ENCODE measurements at regions not wholly inside any gene's neighbourhood (a gene's known extent, or its start where the extent isn't known, plus 50 kb on each side); places are given as distances from the start of the nearest gene placed in this dataset.

DNA sequence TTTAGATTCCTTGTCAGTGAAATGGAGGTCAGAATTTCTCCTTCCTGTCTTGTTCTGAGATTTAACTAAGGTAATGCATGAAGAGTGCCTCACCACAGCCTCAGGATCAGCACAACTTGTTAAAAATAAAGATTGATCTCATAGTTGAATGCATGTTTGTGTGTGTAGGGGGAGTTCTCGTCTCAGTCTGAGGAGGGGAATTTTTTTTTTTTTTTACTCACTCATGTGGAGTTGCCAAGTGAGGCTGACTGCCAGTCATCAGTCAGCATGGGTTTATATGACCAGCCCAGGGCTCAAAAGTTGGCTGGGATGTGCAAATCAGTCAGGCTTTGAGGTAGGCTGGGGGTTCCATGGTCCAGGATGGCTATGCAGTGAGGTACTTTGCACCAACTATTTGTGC, 113.2 kb downstream of the FANCF start:
- intact Hi-C loops (cut with micrococcal nuclease; ENCODE audit: unreplicated experiment): no loop called here
- no peaks in the 10 kb centered on the region for H3K36me3 ChIP-seq (ENCODE audit: control insufficient read depth, insufficient read depth, low read length)
- no peaks in the 10 kb centered on the region for H3K27me3 Mint-ChIP-seq (ENCODE audit: insufficient read depth, unreplicated experiment)
- H3K4me3 ChIP-seq (ENCODE audit: low read depth, low read length): no peak overlapping the region
- H3K27me3 ChIP-seq (replicated peaks; ENCODE audit: control insufficient read depth, insufficient read depth, low read length): no peaks in the 10 kb centered on the region
- no peak overlapping the region for H3K4me3 Mint-ChIP-seq (ENCODE audit: unreplicated experiment)
- 0 out of 2 replicates have a peak, but pooled peaks cover 3% of the 10 kb centered on the region for H3K4me1 ChIP-seq
- no peaks in the 10 kb centered on the region for H3K9me3 Mint-ChIP-seq (ENCODE audit: unreplicated experiment)
- TF ChIP-seq CTCF (IDR thresholded peaks at IDR 0.05; ENCODE audit: insufficient read depth in 1 of 2, low read depth in 1 of 2, low read length in 1 of 2, severe bottlenecking in 1 of 2, unreplicated experiment in 1 of 2): no peak
- no peak for DNase-seq
- H3K27ac Mint-ChIP-seq (ENCODE audit: unreplicated experiment): no peak overlapping the region
- BruUV-seq (replicated peaks): no TSS peak
- no peaks in the 10 kb centered on the region for H3K4me1 Mint-ChIP-seq (ENCODE audit: low read depth, unreplicated experiment)
- no peaks in the 10 kb centered on the region for H3K36me3 Mint-ChIP-seq (ENCODE audit: insufficient read depth, unreplicated experiment)
- ChIA-PET CTCF (no interaction called here), POLR2A (no interaction called here)
- H3K9me3 ChIP-seq: 0 out of 2 replicates have a peak, but pooled peaks cover 3% of the 10 kb centered on the region

- H3K36me3 Mint-ChIP-seq (ENCODE audit: insufficient read depth, unreplicated experiment): no peaks in the 10 kb centered on the region
- H3K9me3 ChIP-seq: no peaks in the 10 kb centered on the region
- H3K4me3 Mint-ChIP-seq (ENCODE audit: unreplicated experiment): no peak overlapping the region
- H3K36me3 ChIP-seq (ENCODE audit: control insufficient read depth, insufficient read depth, low read length): no peaks in the 10 kb centered on the region
- no peak overlapping the region for H3K4me3 ChIP-seq (ENCODE audit: low read depth, low read length)
- no peaks in the 10 kb centered on the region for H3K27me3 ChIP-seq (replicated peaks; ENCODE audit: control insufficient read depth, insufficient read depth, low read length)
- ChIA-PET POLR2A (no interaction called here), CTCF (no interaction called here)
- no peak for TF ChIP-seq CTCF (IDR thresholded peaks at IDR 0.05; ENCODE audit: insufficient read depth in 1 of 2, low read depth in 1 of 2, low read length in 1 of 2, severe bottlenecking in 1 of 2, unreplicated experiment in 1 of 2)
- no peak overlapping the region for H3K27ac Mint-ChIP-seq (ENCODE audit: unreplicated experiment)
- no peaks in the 10 kb centered on the region for H3K9me3 Mint-ChIP-seq (ENCODE audit: unreplicated experiment)
- H3K4me1 ChIP-seq: no peaks in the 10 kb centered on the region
- no peaks in the 10 kb centered on the region for H3K4me1 Mint-ChIP-seq (ENCODE audit: low read depth, unreplicated experiment)
- no TSS peak for BruUV-seq (replicated peaks)
- no peak for DNase-seq
- peaks cover 3% of the 10 kb centered on the region for H3K27me3 Mint-ChIP-seq (ENCODE audit: insufficient read depth, unreplicated experiment)
- intact Hi-C loops (cut with micrococcal nuclease; ENCODE audit: unreplicated experiment): no loop called here
Observed at GRCh38 chr11:22510741-22511140, 114.9 kb downstream of the FANCF start.

DNA sequence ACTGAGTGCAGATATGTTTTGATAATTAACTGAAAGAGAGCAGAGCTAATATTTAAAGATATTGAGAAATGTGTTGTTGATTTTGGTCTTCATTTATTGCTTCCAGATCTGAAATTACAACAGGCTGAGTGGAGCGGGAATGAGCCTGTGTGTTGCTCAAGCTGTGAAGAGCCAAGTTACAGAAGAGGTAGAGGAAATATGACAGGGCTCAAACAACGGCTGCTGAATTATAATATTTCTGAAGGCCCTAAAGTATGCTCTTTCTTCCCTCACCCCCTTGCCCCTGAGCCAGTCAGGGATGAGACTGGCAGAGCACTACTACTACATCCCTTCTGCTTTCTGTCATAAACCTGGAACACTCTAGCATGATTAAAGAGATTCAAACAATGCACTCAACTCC, 115.6 kb downstream of the FANCF start:
- no peak for DNase-seq
- POLR2A ChIA-PET: no interaction called here
- Mint-ChIP-seq H3K27me3 (ENCODE audit: insufficient read depth, unreplicated experiment) (peaks cover 8% of the 10 kb centered on the region), H3K9me3 (ENCODE audit: unreplicated experiment) (no peaks in the 10 kb centered on the region), H3K36me3 (ENCODE audit: insufficient read depth, unreplicated experiment) (no peaks in the 10 kb centered on the region), H3K4me1 (ENCODE audit: low read depth, unreplicated experiment) (no peaks in the 10 kb centered on the region), H3K4me3 (ENCODE audit: unreplicated experiment) (no peak overlapping the region), H3K27ac (ENCODE audit: unreplicated experiment) (no peak overlapping the region)
- BruUV-seq (replicated peaks): no TSS peak
- H3K9me3 ChIP-seq: no peaks in the 10 kb centered on the region
- no peaks in the 10 kb centered on the region for H3K27me3 ChIP-seq (replicated peaks; ENCODE audit: control insufficient read depth, insufficient read depth, low read length)
- CTCF ChIA-PET: no interaction called here
- intact Hi-C loops (cut with micrococcal nuclease; ENCODE audit: unreplicated experiment): no loop called here
- no peaks in the 10 kb centered on the region for H3K36me3 ChIP-seq (ENCODE audit: control insufficient read depth, insufficient read depth, low read length)
- no peak for TF ChIP-seq CTCF (IDR thresholded peaks at IDR 0.05; ENCODE audit: insufficient read depth in 1 of 2, low read depth in 1 of 2, low read length in 1 of 2, severe bottlenecking in 1 of 2, unreplicated experiment in 1 of 2)
- no peaks in the 10 kb centered on the region for H3K4me1 ChIP-seq
- no peak overlapping the region for H3K4me3 ChIP-seq (ENCODE audit: low read depth, low read length)

Data from Caco-2 (cell line).